ENCODE measurements at regions not wholly inside any gene's neighbourhood (a gene's known extent, or its start where the extent isn't known, plus 50 kb on each side); places are given as distances from the start of the nearest gene placed in this dataset.

DNA sequence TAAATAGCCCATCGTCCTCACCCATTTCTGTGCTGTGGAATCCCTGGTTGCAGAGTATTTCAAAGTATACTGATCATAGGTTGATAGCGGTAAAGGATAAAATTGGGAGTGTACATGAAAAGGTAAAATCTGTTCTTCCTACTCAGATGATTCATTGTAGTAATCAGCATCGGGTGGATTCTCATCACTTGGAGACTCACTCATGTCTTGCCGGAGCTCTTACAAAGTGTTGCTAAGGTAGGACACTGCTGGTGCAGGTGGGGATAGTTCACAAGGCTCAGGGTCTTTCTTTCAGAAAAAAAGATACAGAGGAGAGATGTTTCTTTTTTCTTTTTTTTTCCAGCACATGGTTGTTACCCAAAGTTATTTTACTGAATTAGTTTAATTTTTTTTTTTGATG is 84.8 kb downstream of the MTNR1B start:
- TF ChIP-seq, protein P1, sequence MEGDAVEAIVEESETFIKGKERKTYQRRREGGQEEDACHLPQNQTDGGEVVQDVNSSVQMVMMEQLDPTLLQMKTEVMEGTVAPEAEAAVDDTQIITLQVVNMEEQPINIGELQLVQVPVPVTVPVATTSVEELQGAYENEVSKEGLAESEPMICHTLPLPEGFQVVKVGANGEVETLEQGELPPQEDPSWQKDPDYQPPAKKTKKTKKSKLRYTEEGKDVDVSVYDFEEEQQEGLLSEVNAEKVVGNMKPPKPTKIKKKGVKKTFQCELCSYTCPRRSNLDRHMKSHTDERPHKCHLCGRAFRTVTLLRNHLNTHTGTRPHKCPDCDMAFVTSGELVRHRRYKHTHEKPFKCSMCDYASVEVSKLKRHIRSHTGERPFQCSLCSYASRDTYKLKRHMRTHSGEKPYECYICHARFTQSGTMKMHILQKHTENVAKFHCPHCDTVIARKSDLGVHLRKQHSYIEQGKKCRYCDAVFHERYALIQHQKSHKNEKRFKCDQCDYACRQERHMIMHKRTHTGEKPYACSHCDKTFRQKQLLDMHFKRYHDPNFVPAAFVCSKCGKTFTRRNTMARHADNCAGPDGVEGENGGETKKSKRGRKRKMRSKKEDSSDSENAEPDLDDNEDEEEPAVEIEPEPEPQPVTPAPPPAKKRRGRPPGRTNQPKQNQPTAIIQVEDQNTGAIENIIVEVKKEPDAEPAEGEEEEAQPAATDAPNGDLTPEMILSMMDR (IDR thresholded peaks at IDR 0.05): no peak
- no peak for TF ChIP-seq POLR2A (IDR thresholded peaks at IDR 0.05)

Data from lower leg skin (tissue), 3 donors.